HUDEP-2 (cell line): ENCODE measurements at regions not wholly inside any gene's neighbourhood (a gene's known extent, or its start where the extent isn't known, plus 50 kb on each side); places are given as distances from the start of the nearest gene placed in this dataset.
"Not testable (repeated sequence)": the region's sequence is repeated elsewhere in the genome, so short reads cannot be mapped to it uniquely, and the experiment has no call there.

ENCODE experiments used
- DNase-seq, 76 experiments: peaks; one replicate each; lab custom pipeline; 2025; ENCODE audit not compliant: unreplicated experiment in 76 of 76; lab: John Stamatoyannopoulos, UW

DNA sequence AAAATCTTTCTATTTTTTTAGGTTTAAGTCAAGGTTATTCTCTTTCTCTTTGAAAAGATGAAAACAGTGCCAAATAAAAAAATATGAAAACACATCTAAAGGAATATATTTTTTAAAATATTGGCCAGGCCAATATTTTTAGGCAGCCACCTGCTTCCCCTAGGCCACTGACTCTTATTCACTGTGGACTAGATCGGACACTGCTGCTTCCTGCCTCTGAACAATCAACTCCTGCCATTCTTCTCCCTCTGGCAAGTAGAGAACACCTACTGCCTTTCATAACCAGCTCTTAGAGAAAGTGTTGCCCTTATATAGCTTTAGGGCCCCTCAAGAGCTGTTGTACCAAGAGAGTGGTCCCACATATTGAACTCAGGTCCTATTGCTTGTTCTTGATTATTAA is 529.2 kb downstream of the RAPGEF2 start:
- no peak for DNase-seq

DNA sequence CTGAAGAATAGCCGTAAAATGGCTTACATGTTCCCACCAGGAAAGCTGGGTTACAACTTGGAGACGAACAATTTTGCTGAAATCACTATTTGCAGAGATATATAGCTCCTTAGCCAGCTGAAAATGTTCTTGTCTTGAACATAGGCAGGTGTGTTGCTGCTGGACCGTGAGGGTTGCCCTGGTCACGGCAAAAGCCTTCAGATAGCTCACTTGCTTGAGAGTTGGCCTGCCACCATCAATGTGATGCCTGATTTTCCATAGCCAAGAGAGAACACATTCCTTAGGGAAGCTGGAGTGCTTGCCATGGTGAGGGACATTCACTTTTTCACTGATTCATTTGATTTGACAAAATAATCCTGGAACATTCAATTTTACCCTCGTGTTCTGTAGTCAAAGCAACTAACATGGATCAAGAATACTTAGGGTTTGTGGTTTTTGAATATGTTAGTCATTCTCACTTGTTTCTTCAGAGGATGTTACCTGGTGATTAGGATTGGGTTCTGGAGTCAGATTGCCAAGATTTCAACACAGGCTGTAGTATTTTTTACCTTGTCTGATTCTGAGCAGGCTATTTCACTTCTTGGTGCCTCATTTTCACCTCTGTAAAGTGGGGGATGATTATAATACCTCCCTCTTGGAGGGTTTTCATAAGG is 536.9 kb downstream of the RAPGEF2 start:
- no peak for DNase-seq

DNA sequence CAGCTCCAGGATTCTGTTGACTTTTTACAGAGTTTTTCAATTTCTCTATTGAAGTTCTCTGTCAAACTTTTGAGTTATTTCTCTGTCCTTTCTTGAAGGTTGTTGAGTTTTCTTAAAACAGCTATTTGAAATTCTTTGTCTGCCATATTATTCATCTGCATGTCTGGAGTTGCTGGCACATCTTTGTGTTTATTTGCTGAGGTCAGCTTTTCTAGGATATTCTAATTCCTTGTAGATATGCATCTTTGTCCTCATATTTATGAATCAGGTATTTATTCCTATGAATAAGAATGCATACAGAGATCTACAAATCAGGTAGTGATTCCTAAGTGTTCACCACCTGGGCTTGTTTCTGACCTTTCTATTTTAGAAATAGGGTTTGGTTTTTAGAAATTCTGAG is 546.4 kb downstream of the RAPGEF2 start:
- DNase-seq = no peak

DNA sequence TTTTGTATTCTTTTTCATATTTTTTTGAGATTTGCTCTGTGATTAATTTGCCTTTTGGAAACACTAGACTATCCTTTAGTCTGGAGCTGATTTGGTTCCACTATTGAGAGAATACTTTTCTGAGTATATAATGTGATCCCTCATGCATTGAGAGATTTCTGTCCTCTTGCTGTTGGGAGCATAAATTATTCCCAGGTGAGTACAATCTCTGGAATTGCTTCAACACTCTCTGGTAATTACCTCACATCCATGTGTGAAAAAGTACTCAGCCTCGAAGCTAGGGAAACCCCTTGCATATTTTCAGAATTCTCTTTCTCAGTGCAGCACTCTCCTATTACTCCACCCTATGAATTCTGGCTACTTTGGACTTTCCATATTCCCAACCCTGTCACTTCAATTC is 550.0 kb downstream of the RAPGEF2 start:
- DNase-seq = no peak

DNA sequence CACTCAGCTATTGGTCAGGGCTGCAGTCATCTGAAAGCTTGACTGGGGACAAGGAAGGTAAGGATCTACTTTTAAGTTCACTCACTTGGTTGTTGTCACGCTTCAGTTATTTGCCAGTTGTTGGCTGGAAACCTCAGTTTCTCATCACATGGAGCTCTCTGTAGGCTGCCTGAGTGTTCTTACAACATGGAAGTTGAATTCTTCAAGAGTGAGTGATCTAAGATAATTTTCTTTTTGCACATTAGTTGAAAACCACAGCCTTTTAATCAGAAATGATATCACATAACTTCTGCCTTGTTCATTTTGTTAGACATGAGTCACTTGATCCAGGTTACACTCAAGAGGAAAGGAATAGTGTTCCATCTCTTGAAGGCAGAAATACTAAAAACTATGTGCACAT is 552.7 kb downstream of the RAPGEF2 start:
- no peak for DNase-seq

DNA sequence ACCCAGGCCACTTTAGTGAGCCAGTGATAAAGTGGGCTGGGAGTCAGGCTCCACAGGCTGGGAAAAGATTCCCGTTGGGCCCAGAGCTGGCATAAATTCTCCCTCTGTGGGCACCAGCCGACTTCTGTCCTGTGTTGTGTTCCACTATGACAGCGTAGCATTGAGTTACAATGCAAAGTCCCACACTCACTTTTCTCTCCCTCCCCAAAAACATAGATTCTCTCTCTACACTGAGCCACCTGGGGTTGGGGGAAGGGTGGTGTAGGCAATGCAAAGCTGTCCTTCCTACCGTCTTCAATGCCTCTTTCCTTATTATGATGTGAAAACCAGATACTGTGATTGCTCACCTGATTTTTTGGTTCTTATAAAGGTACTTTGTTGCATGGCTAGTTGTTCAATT is 566.2 kb downstream of the RAPGEF2 start:
- no peak for DNase-seq

DNA sequence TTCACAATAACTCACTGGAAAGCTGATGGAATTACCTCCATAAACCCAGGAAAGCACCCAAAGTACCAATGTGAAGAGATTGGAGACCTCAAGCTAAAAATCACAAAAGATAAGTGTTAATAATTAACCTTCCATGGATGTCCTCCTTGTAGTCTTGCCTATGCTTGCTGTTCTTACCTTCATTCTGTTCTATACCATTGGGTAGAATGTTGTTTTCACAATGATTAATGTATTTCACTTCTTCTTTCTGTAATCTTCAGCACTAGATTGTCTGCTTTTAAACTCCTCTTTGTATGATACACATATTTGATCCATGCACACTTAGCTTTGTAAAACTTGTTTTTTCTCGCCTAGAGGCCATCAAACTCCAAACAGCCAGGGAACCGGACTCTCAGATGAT is 570.3 kb downstream of the RAPGEF2 start:
- no peak for DNase-seq

DNA sequence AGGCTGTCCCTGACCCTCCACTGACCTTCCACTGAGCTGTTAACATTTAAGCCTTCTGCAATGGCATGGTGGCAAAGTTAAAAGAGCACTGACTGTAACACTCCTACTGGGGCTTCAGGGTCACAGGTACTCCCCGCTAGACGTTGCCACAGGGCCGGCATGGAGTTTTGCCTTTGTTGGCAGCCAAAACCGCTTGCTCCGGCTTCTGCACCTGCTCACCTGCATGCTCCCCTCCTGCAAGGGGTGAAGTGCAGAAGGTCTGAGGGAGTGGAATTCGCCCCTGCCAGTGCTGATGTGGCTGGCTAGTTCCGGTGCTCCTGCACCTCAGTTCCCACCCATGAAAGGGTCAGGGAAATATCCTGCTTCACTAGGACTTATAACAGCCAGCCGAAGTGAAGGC is 571.4 kb downstream of the RAPGEF2 start:
- DNase-seq = no peak

DNA sequence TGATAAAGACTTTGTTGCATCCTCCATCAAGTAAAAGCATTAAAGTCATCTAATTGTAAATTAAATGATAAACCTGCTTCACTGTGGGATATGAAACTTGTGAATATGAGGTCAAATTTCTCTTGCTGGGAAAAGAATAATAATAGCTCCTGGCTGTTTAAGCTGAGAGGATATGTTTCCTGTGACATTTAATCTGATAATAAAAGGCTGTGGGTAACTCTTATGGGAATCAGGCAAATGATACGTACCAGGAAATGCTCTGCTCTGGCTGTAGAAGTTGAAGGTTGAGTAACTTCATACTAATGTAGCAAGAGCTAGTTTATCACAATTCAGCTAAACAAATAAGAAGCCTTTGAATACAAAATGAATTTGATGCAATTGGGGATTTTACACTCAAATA is 574.6 kb downstream of the RAPGEF2 start:
- DNase-seq = no peak

DNA sequence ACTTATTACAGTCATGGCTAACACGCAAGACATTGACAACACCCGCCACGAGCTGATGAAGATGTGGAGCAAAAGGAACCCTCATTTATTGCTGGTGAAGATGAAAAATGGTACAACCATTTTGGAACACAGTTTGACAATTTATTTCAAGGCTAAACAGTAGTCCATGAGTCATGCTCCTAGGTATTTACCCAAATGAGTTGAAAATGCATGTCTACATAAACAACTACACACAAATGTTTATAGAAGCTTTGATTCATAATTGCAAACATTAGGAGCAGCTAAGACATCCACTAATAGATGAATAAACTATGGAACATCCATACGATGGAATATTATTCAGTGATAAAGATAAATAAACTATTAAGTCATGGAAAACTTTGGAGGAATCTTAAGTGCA is 580.1 kb downstream of the RAPGEF2 start:
- no peak for DNase-seq

DNA sequence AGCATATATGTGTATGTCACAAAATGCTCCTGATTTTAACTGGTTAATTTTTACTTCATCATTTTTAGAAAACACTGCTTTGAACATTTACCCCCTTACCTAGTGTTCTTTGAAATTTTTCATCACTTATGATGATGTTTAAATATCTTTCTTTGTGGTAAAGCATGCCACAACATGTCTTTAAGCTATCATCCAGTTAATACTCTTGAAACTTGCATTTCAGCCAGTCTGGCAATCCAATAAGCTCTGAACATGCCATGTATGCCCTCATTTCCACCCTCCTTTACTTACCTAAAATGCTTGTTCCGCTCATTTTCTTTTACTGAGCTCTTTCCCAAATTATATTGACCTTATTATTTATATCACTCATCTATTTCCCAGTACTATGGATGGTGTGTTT is 581.2 kb downstream of the RAPGEF2 start:
- no peak for DNase-seq

DNA sequence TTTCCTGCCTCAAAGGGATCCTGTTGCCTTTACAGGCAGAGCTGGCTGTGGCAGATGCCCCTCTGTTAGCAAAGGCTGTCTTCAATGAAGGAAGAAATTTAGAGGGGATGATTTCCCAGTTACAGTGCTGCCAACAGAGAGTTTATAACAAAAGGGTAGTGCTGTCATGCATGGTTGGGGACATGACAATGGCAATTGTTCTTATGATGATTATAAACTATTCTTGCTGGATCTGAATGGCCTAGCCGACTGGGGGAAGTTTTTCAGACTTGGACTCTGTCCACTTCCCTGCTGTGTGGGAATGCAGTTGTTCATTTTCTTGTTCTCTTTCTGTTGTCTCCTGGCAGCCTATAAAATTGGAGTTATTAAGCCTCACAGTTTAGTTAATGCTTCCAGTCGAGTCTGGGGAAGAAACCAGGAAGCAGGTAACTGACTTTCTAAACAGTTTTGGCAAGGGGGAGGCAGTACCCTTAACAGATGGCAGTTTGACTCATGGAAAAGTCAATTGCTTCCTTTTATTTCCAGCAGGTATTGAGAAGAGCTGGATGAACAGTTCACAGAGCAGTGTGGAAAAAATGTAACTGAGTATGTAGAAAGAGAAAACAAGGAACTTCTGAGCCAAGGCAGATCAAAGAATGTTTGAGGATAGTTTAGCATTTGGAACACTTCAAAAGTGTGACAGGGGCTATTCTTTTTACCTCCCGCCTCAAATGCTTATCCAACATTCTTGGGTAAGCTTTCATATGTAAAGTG is 582.6 kb downstream of the RAPGEF2 start:
- DNase-seq = no peak

DNA sequence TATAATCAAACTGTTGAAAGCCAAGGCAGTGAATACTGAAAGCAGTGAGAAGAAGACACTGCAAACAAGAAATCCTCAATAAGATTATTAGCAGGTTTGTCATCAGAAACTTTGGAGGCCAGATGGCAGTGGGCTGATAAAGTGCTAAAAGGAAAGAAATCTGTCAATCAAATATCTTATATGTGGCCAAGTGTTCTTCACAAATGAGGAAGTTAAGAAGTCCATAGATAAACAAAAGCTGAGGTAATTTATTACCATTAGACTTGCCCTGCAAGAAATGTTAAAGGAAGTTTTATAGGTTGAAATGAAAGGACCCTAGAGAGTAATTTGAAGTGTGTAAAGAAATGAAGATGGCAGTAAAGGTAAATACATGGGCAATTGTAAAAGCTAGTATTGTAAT is 586.6 kb downstream of the RAPGEF2 start:
- DNase-seq = no peak

DNA sequence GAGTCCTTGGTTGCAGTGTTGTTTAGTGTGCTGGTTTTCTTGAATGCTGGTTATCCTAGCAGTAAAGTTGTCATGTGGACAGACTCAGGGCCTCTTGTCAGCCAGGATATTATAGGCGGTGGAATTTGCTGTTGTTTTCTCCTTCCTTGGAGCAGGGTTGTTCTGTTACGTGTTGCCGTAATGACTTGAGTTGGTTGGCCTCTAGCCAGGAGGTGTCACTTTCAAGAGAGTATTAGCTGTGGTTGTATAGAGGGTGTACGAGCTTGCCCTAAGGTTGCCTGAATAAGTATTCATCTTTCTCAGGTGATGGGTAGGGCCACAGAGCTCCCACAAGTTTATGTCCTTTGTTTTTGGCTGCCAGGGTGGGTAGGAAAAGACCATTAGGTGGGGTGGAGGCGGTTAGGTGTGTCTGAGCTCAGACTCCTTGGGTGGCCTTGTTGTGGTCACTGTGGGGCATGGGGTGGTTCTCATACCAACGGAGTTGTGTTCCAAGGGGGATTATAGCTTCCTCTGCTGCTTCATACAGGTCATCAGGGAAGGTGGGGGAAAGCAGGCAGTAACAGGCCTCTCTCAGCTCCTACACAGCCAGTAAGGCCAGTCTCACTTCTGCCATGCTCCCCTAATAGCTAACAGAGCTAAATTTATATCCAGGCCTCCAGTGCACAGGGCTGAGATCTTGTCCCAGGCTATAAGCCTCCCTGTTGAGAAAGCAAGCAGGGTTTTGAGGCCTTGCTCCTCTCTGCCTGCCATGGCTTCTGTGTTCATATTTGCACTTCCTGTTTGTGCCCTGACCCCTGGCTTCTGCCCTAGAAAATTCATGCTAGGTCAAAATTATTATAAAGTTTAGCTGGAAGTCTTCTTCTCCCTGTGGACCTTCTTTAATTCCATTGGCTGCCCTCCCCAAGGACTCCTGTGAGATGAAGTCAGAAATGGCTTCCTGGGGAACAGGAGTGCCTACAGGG is 594.7 kb downstream of the RAPGEF2 start:
- DNase-seq = no peak

DNA sequence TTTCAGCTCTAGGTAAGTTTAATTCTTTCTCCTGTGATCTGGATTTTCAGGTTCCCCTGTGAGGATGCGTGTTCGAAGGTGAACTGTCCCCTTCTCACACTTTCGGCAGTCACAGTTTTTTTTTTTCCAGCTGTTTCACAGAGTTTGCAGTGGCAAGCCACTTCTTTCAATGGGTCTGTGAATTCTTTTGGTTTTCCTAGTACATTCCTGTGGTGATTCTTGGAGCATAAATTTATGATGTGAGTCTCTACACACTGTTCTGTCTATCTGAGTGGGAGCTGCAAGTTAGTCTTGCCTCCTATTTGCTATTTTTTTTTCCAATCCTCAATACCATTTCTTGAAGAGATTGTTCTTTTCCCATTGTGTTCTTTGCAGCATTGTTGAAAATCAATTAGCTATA is 595.5 kb downstream of the RAPGEF2 start:
- DNase-seq = no peak

DNA sequence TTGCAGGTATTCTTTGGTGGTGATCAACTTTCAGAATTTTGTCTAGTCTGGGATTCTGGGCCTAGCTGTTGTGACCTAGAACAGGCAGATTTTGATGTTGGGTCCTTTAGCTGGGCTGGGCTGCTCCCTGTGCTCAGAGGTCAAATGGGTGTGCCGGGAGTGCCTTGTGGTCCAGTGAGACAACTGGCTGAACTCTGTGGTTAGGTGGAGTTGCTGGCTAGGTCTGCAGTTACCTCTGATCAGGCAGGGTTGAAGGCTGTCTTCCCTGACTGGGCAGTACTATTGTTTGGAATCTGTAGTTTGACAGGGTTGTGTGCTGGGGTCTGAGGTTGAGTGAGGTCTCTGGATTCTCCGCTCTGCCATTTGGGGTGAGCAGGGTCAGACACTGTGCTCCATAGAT is 599.3 kb downstream of the RAPGEF2 start:
- no peak for DNase-seq

DNA sequence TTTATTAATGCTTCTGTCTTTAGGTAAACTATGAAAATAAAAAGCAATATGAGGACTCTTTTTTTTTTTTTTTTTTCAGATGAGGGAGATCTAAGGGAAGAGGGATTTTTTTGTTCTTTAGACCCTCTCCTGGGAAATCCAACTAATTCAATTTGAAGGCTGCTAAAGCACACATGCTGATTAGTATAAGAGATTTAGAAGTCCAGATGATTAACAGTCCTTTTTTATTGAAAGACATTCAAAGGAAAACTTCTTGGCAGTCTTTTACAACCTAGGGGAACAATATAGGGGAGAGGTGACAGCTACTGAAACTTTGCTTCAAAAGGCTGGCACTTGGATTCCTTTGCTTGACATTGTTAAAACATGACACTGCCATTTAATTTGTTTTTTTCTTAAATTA is 602.5 kb downstream of the RAPGEF2 start:
- no peak for DNase-seq

DNA sequence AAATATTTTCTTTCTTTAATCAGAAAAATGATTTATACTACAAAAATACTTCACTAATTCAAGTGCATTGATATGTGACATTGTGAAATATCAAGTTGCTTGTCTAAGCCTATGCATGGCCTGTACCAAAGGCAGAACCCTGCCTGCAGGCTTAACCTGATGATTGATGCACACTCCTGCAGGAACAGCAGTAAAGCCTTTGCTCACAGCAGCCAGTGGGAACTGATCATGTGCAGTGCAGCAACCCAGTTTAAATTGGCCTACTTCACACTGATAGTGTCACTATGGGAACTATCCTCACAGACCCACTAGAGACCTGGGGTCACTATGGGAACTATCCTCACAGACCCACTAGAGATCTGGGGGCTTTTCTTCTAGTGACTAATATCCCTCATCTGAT is 603.8 kb downstream of the RAPGEF2 start:
- DNase-seq = no peak

DNA sequence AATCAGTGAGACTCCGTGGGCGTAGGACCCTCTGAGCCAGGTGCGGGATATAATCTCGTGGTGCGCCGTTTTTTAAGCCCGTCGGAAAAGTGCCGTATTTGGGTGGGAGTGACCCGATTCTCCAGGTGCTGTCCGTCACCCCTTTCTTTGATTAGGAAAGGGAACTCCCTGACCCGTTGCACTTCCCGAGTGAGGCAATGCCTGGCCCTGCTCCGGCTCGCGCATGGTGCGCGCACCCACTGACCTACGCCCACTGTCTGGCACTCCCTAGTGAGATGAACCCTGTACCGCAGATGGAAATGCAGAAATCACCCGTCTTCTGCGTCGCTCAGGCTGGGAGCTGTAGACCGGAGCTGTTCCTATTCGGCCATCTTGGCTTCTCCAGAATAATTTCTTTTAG is 612.3 kb downstream of the RAPGEF2 start:
- not testable (repeated sequence) for DNase-seq

DNA sequence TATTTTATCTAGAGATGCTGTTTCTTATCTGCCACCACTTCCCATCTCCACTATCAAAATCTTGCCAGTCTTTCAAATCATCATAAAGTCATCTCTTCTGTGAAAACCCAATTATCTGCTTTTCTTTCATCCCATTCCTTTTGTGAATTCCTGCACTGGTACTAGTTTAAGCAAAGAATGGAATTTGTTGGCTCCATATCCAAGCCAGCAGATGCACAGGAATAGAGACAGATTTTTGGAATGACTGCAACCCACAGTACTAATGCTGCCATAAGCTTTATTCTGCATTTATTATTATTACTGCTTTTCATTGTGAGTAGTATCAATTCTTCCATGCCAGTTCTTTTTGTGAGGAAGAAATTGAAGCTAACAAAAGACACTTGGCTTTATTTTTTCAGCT is 616.7 kb downstream of the RAPGEF2 start:
- no peak for DNase-seq

DNA sequence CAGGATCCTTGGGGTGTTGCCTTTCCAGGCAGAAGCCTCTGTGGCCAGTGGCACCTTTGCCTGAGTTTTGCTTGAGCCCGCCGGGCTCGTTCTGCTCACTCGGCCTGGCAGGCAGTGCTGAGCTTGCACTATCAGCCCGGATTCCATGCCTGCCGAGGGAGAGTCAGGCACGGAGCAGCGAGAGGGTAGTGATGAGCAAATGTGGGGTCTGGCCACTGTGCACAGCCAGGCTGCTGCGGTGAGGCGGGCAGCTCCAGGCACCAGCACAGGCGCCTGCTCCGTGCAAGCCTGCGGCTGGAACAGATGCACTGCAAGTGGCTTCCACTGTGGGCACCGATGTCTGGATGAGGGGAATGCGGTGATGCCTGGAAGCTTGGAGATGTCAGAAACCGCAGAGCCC is 619.2 kb downstream of the RAPGEF2 start:
- no peak for DNase-seq

DNA sequence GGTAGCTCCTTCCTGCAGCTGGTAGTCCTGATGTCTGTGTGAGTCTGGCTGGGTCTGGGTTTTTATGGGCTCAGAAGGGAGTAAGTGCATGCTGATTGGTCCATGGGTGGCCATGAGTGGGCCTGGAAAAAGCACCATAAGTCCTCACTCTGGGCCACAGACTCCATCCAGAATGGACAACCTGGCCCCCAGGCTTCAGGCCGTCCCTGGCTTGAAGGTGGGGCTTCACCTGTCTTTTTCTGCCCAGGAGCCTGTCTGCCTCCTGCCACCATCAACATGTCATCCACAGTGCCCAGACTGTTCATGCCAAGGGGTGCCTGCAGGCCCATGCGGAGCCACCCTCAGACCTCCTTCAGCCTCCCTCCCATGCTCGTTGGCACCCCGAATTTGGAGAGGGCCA is 620.0 kb downstream of the RAPGEF2 start:
- DNase-seq = no peak
